DND-41 (cell line): ENCODE measurements at regions not wholly inside any gene's neighbourhood (a gene's known extent, or its start where the extent isn't known, plus 50 kb on each side); places are given as distances from the start of the nearest gene placed in this dataset.

Experiments
- EZH2 ChIP-seq: IDR thresholded peaks from 3 replicates; pipeline ENCODE4 v1.6.1; 2012; ENCODE audit warnings: borderline replicate concordance, low read depth, mild to moderate bottlenecking, moderate library complexity, low read length, inconsistent platforms; ENCODE audit not compliant: severe bottlenecking
- TF ChIP-seq, protein P1 (sequence below): IDR thresholded peaks from 2 replicates; pipeline ENCODE4 v1.5.1; 2012; ENCODE audit warnings: borderline replicate concordance, low read length, moderate library complexity, mild to moderate bottlenecking; ENCODE audit not compliant: poor library complexity, severe bottlenecking; ENCODE audit errors: extremely low read depth

DNA sequence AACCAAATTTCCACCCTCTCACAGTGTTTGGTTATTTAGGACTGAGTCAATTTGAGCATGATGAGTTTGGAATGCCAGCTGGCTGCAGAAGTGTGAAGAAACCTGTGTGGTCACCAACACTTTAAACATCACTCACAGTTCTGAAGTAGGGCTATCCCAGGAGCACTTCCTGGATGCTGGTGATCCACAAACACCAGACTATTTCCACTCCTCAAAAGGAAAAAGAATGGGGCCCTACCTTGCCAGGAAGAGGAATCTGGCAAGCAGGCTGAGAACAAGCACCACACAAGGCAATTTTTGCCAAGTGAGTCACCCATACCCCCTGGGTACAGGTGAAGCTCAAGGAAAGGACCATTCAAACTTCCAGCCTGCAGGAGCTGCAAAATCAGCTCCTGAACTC is 294.2 kb upstream of the PTGER4 start:
- TF ChIP-seq, protein P1, sequence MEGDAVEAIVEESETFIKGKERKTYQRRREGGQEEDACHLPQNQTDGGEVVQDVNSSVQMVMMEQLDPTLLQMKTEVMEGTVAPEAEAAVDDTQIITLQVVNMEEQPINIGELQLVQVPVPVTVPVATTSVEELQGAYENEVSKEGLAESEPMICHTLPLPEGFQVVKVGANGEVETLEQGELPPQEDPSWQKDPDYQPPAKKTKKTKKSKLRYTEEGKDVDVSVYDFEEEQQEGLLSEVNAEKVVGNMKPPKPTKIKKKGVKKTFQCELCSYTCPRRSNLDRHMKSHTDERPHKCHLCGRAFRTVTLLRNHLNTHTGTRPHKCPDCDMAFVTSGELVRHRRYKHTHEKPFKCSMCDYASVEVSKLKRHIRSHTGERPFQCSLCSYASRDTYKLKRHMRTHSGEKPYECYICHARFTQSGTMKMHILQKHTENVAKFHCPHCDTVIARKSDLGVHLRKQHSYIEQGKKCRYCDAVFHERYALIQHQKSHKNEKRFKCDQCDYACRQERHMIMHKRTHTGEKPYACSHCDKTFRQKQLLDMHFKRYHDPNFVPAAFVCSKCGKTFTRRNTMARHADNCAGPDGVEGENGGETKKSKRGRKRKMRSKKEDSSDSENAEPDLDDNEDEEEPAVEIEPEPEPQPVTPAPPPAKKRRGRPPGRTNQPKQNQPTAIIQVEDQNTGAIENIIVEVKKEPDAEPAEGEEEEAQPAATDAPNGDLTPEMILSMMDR: no peak
- TF ChIP-seq EZH2: no peak
